Activated T-helper 1 cell treated with anti-CD3 and anti-CD28 coated beads, Interleukin-12 subunit alpha, Interleukin-12 subunit beta, Interleukin-2, Interleukin-4 antibody, amounts not matched to agents 30 ng/mL and 10 ng/mL and 1 ng/mL, durations not matched to agents 14 hours and 24 hours and 36 hours (primary cell): ENCODE measurements at regions not wholly inside any gene's neighbourhood (a gene's known extent, or its start where the extent isn't known, plus 50 kb on each side); places are given as distances from the start of the nearest gene placed in this dataset.
"Not testable (repeated sequence)": the region's sequence is repeated elsewhere in the genome, so short reads cannot be mapped to it uniquely, and the experiment has no call there.

Experiments
- DNase-seq: peaks from one replicate; pipeline ENCODE4 v3.0.0; 2021; ENCODE audit warnings: low spot score
- H3K27ac Mint-ChIP-seq: one replicate; pipeline ENCODE4 v1.8.0; 2021; ENCODE audit warnings: mild to moderate bottlenecking, mixed read lengths
- H3K27me3 Mint-ChIP-seq: one replicate; pipeline ENCODE4 v1.8.0; 2022; ENCODE audit warnings: mild to moderate bottlenecking, moderate library complexity, mixed read lengths; ENCODE audit not compliant: insufficient read depth
- H3K36me3 Mint-ChIP-seq: one replicate; pipeline ENCODE4 v1.8.0; 2021; ENCODE audit warnings: low read depth, mixed read lengths
- H3K4me1 Mint-ChIP-seq: one replicate; pipeline ENCODE4 v1.8.0; 2021; ENCODE audit warnings: low read depth, mixed read lengths
- H3K4me3 Mint-ChIP-seq: one replicate; pipeline ENCODE4 v1.8.0; 2021; ENCODE audit warnings: mild to moderate bottlenecking, moderate library complexity, mixed read lengths
- H3K9me3 Mint-ChIP-seq: one replicate; pipeline ENCODE4 v1.8.0; 2021; ENCODE audit warnings: mixed read lengths
- intact Hi-C: fragments of 100-400 bp; cut with micrococcal nuclease; formaldehyde crosslinking; loops from one replicate; pipeline ENCODE4 v1.15.1; 2024

- no peaks in the 10 kb centered on the region for H3K27me3 Mint-ChIP-seq
Observed at GRCh38 chr17:54418467-54418866, 482.2 kb upstream of the TOM1L1 start.

GRCh38 chr17:54425671-54426070 lies 475.0 kb upstream of the TOM1L1 start:
- Mint-ChIP-seq H3K27ac (no peak overlapping the region), H3K27me3 (no peaks in the 10 kb centered on the region), H3K4me3 (no peak overlapping the region), H3K9me3 (peaks cover 12% of the 10 kb centered on the region), H3K36me3 (no peaks in the 10 kb centered on the region), H3K4me1 (no peaks in the 10 kb centered on the region)
- intact Hi-C loops: no loop called here
- DNase-seq: no peak

More at GRCh38 chr17:54418467-54418866, 482.2 kb upstream of the TOM1L1 start:
- H3K4me1 Mint-ChIP-seq: no peaks in the 10 kb centered on the region
- H3K36me3 Mint-ChIP-seq: no peaks in the 10 kb centered on the region
- peaks cover 20% of the 10 kb centered on the region for H3K9me3 Mint-ChIP-seq
- no peak overlapping the region for H3K27ac Mint-ChIP-seq
- no peak overlapping the region for H3K4me3 Mint-ChIP-seq
- DNase-seq: no peak
- intact Hi-C loops: no loop called here

DNA sequence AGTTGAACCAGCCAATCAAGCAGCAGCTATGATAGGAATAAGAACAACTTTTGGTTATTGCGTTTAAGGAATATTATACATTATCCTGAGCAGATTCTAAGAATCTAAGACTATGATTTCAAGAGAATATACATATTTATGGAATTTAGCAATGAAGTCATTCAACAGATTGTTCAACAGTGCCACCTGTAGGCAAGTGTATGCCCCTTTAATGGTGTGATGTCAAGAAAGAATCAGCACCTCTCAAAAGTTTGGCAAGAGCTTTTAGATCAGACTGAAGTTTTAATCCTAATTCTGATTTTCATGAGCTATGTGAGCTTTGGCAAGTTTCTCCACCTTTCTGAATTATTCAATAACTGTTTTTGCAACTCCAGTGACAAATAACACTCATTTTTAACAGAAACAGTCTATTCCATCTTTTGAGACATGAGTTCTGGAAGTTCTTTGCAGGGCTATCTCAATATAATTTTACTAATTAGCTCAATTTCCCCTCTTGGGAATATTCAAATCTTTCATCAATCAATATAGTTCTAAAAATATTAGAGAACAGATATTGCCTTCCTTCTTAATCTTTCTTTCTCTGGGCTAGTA lies 474.3 kb upstream of the TOM1L1 start:
- intact Hi-C loops: no loop called here
- Mint-ChIP-seq H3K36me3 (no peaks in the 10 kb centered on the region), H3K27me3 (no peaks in the 10 kb centered on the region), H3K4me3 (no peak overlapping the region), H3K9me3 (peaks cover 7% of the 10 kb centered on the region), H3K4me1 (no peaks in the 10 kb centered on the region), H3K27ac (no peak overlapping the region)
- no peak for DNase-seq

DNA sequence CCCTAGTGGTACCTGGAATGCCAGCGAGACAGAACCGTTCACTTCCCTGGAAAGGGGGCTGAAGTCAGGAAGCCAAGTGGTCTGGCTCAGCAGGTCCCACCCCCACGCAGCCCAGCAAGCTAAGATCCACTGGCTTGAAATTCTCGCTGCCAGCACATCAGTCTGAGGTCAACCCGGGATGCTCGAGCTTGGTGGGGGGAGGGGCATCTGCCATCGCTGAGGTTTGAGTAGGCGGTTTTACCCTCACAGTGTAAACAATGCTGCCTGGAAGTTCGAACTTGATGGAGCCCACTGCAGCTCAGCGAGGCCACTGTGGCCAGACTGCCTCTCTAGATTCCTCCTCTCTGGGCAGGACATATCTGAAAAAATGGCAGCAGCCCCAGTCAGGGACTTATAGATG lies 464.7 kb upstream of the TOM1L1 start:
- no peak overlapping the region for H3K4me3 Mint-ChIP-seq
- no peak for DNase-seq
- H3K27me3 Mint-ChIP-seq: no peaks in the 10 kb centered on the region
- H3K36me3 Mint-ChIP-seq: no peaks in the 10 kb centered on the region
- intact Hi-C loops: no loop called here
- H3K27ac Mint-ChIP-seq: no peak overlapping the region
- H3K9me3 Mint-ChIP-seq: peaks cover 31% of the 10 kb centered on the region
- no peaks in the 10 kb centered on the region for H3K4me1 Mint-ChIP-seq

DNA sequence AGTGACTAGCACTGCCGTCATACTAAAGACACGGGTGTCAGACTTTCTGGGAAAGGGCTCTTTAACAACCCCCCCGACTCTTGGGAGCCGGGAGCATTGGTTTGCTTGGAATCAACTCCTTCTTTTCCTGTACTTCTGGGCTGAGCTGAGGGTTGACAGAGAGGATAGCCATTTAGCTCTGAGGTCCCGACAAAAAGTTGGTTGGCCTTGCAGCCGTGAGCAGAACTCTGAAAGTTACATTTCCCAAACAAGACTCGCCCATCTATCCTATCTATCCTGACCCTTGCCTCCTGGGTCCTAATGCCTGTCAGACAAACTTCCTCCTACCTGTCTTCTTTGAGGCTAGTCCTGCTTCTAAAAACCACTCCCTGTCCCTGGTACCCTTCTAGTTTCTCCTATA lies 460.8 kb upstream of the TOM1L1 start:
- Mint-ChIP-seq H3K27me3 (no peaks in the 10 kb centered on the region), H3K4me1 (no peaks in the 10 kb centered on the region), H3K9me3 (peaks cover 44% of the 10 kb centered on the region), H3K27ac (no peak overlapping the region), H3K4me3 (no peak overlapping the region), H3K36me3 (no peaks in the 10 kb centered on the region)
- intact Hi-C loops: no loop called here
- no peak for DNase-seq

GRCh38 chr17:54451051-54451450 lies 449.6 kb upstream of the TOM1L1 start:
- intact Hi-C loops: no loop called here
- no peaks in the 10 kb centered on the region for H3K27me3 Mint-ChIP-seq
- no peaks in the 10 kb centered on the region for H3K4me1 Mint-ChIP-seq
- no peak overlapping the region for H3K27ac Mint-ChIP-seq
- DNase-seq: no peak
- no peaks in the 10 kb centered on the region for H3K36me3 Mint-ChIP-seq
- no peak overlapping the region for H3K4me3 Mint-ChIP-seq
- H3K9me3 Mint-ChIP-seq: peaks cover 28% of the 10 kb centered on the region

DNA sequence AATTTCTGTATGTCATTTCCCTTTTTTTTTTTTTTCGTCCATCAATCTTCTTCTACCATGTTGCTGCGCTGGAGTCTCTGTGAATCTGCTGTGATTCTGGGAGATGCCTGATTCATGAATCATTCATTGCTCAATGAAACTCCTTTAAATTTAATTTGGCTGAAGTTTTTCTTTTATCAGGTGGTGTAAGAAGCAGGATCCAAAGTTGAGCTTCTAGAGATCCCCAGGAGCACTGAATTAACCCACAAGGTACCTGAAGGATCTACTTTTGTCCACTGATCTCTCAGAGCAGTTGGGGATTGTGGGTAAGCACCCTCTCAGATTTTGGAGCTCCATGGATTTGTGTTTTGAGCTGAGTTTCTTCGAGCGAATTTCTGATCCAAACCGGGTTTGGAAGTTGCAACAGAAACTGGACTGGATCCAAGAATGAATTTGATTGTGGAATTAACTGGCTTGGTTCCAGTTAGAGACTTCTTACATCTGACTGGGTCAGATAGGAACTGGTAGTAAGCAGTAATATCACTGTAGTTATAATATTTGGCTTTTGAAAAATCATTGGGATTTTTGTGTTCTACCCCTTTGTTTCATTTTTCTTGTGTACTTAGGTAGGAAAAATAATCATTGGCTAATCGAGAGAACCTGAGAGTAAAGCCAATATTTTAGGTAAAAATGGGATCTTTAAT lies 447.8 kb upstream of the TOM1L1 start:
- H3K4me1 Mint-ChIP-seq: no peaks in the 10 kb centered on the region
- no peak for DNase-seq
- intact Hi-C loops: no loop called here

DNA sequence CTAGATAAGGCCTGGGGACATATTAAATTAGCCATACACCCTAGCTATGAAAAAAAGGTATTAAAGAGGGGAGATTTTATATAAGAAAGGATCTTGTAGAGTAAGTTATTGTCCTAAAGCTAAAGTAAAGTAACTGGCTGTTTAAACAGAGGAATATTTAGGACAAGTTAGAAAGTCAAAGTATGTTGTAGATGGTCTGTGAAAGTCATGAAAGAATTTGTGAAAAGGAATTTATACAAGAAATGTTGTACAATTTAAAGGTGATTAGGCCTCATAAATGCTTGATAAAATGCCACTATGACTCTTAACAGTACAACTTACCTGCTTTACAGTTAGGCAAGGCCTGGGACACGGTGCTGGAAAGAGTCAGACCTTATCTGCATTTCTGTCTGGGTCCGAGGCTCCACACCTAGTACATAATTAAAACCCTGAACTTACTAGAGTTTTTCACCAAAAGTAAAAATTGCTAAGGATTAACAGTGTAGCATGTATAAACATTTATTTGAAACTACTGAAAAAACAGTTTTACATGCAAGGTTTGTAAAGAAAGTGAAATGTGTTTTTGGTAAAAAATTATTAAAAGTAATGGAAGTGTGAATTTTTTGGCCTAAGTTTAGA lies 445.3 kb upstream of the TOM1L1 start:
- Mint-ChIP-seq H3K4me3 (no peak overlapping the region), H3K4me1 (no peaks in the 10 kb centered on the region), H3K27ac (no peak overlapping the region), H3K36me3 (no peaks in the 10 kb centered on the region), H3K27me3 (no peaks in the 10 kb centered on the region), H3K9me3 (peaks cover 30% of the 10 kb centered on the region)
- no peak for DNase-seq
- intact Hi-C loops: no loop called here

More for the DNA sequence above, 447.8 kb upstream of the TOM1L1 start:
- H3K27me3 Mint-ChIP-seq: no peaks in the 10 kb centered on the region
- H3K9me3 Mint-ChIP-seq: peaks cover 30% of the 10 kb centered on the region
- H3K27ac Mint-ChIP-seq: no peak overlapping the region
- no peak overlapping the region for H3K4me3 Mint-ChIP-seq
- H3K36me3 Mint-ChIP-seq: no peaks in the 10 kb centered on the region

DNA sequence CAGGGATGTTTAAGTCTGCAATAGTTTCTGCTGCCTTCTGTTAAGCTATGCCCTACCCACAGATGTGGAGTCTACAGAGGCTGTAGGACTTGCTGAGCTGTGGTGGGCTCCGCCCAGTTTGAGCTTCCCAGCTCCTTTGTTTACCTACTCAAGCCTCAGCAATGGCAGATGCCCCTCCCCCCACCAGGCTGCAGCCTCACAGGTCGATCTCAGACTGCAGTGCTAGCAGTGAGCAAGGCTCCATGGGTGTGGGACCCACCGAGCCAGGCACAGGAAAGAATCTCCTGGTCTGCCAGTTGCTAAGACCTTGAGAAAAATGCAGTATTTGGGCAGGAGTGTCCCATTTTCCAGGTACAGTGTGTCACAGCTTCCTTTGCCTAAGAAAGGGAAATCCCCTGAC lies 435.2 kb upstream of the TOM1L1 start:
- H3K27me3 Mint-ChIP-seq, H3K27ac Mint-ChIP-seq, H3K4me1 Mint-ChIP-seq, H3K4me3 Mint-ChIP-seq, DNase-seq, H3K9me3 Mint-ChIP-seq, intact Hi-C loops, H3K36me3 Mint-ChIP-seq: not testable (repeated sequence)

- intact Hi-C loops: no loop called here
- peaks cover 3% of the 10 kb centered on the region for H3K9me3 Mint-ChIP-seq
- DNase-seq: no peak
- no peaks in the 10 kb centered on the region for H3K4me1 Mint-ChIP-seq
- no peak overlapping the region for H3K4me3 Mint-ChIP-seq
- H3K27ac Mint-ChIP-seq: no peak overlapping the region
- H3K36me3 Mint-ChIP-seq: no peaks in the 10 kb centered on the region
- H3K27me3 Mint-ChIP-seq: no peaks in the 10 kb centered on the region
Observed at GRCh38 chr17:54466875-54467274, 433.8 kb upstream of the TOM1L1 start.

DNA sequence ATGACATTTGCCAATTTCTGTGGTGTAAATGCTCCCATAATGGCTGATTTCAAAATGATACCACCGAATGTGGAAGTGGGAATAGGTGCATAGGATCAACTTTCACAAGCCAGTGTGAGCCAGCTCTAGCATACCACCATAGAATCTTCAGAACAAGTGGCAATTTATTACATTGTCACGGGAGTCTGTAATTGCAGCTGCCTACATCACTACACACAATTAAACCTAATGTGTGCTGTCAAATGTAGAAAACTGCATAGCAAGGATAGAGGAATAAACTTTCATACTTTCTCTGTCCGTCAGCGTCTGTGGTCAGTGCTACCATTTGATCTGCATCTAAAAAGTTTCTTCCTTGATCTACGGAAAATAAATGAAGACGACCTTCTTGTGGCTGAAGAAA lies 417.8 kb upstream of the TOM1L1 start:
- Mint-ChIP-seq H3K4me3 (no peak overlapping the region), H3K36me3 (no peaks in the 10 kb centered on the region), H3K4me1 (no peaks in the 10 kb centered on the region), H3K27ac (no peak overlapping the region), H3K27me3 (no peaks in the 10 kb centered on the region), H3K9me3 (no peaks in the 10 kb centered on the region)
- no peak for DNase-seq
- intact Hi-C loops: no loop called here

GRCh38 chr17:54493691-54494090 lies 407.0 kb upstream of the TOM1L1 start:
- no peak overlapping the region for H3K27ac Mint-ChIP-seq
- no peak for DNase-seq
- no peaks in the 10 kb centered on the region for H3K36me3 Mint-ChIP-seq
- intact Hi-C loops: no loop called here
- no peaks in the 10 kb centered on the region for H3K27me3 Mint-ChIP-seq
- no peaks in the 10 kb centered on the region for H3K4me1 Mint-ChIP-seq
- no peak overlapping the region for H3K4me3 Mint-ChIP-seq
- H3K9me3 Mint-ChIP-seq: no peaks in the 10 kb centered on the region

GRCh38 chr17:54494721-54495715 lies 405.6 kb upstream of the TOM1L1 start:
- Mint-ChIP-seq H3K4me3 (no peak overlapping the region), H3K4me1 (no peaks in the 10 kb centered on the region), H3K27me3 (no peaks in the 10 kb centered on the region)

More at GRCh38 chr17:54494721-54495715, 405.6 kb upstream of the TOM1L1 start:
- no peaks in the 10 kb centered on the region for H3K9me3 Mint-ChIP-seq
- no peak overlapping the region for H3K27ac Mint-ChIP-seq
- intact Hi-C loops: no loop called here
- DNase-seq: no peak
- H3K36me3 Mint-ChIP-seq: no peaks in the 10 kb centered on the region
